OCI-LY1 (cell line): ENCODE measurements at regions not wholly inside any gene's neighbourhood (a gene's known extent, or its start where the extent isn't known, plus 50 kb on each side); places are given as distances from the start of the nearest gene placed in this dataset.

ENCODE experiments used
- H2AFZ ChIP-seq: fragments of 200-600 bp; sonication (generic), shearing (Covaris generic); 2 replicates; pipeline ENCODE4 v1.6.0; 2014; ENCODE audit warnings: antibody characterized with exemption, mild to moderate bottlenecking, low read length
- H3F3A ChIP-seq: fragments of 200-600 bp; sonication (generic), shearing (Covaris generic); 2 replicates; pipeline ENCODE4 v1.6.0; 2014; ENCODE audit warnings: mild to moderate bottlenecking, antibody characterized with exemption, low read length, moderate library complexity; ENCODE audit not compliant: insufficient read depth
- H3K27ac ChIP-seq: fragments of 200-600 bp; sonication (generic); 2 replicates; pipeline ENCODE4 v1.5.1; 2014; ENCODE audit warnings: low read length, mixed run types, mild to moderate bottlenecking, low read depth; ENCODE audit not compliant: poor library complexity, severe bottlenecking
- H3K27me3 ChIP-seq: fragments of 200-600 bp; sonication (generic); 2 replicates; pipeline ENCODE4 v1.6.0; 2014; ENCODE audit warnings: antibody characterized with exemption, mild to moderate bottlenecking, low read length, moderate library complexity; ENCODE audit not compliant: insufficient read depth
- H3K36me3 ChIP-seq: fragments of 200-600 bp; sonication (generic); 2 replicates; pipeline ENCODE4 v1.6.1; 2014; ENCODE audit warnings: mild to moderate bottlenecking, antibody characterized with exemption, low read length, moderate library complexity, mixed read lengths; ENCODE audit not compliant: insufficient read depth
- H3K4me1 ChIP-seq: fragments of 200-600 bp; sonication (generic); 2 replicates; pipeline ENCODE4 v1.5.1; 2014; ENCODE audit warnings: mild to moderate bottlenecking, low read length, moderate library complexity; ENCODE audit not compliant: insufficient read depth, severe bottlenecking
- H3K4me2 ChIP-seq: fragments of 200-600 bp; sonication (generic), shearing (Covaris generic); 2 replicates; pipeline ENCODE4 v1.6.1; 2014; ENCODE audit warnings: low read length
- H3K4me3 ChIP-seq: fragments of 200-600 bp; sonication (generic); 2 replicates; pipeline ENCODE4 v1.5.1; 2014; ENCODE audit warnings: low read length, low read depth, mild to moderate bottlenecking, mixed read lengths; ENCODE audit not compliant: poor library complexity, severe bottlenecking
- H3K79me2 ChIP-seq: fragments of 200-600 bp; shearing (Covaris generic); 2 replicates; pipeline ENCODE4 v1.6.1; 2016; ENCODE audit warnings: mixed run types, low read length, mixed read lengths; ENCODE audit not compliant: insufficient read depth
- H3K9ac ChIP-seq: fragments of 200-600 bp; sonication (generic), shearing (Covaris generic); 2 replicates; pipeline ENCODE4 v1.6.1; 2014; ENCODE audit warnings: mild to moderate bottlenecking, low read length, mixed read lengths
- H3K9me2 ChIP-seq: fragments of 200-600 bp; sonication (generic), shearing (Covaris generic); 2 replicates; pipeline ENCODE4 v1.6.1; 2014; ENCODE audit warnings: low read depth, mild to moderate bottlenecking, low read length, mixed read lengths
- H3K9me3 ChIP-seq: fragments of 200-600 bp; shearing (Covaris generic); 2 replicates; pipeline ENCODE4 v1.6.1; 2014; ENCODE audit warnings: low read length, mixed read lengths
- H4K20me1 ChIP-seq: fragments of 200-600 bp; sonication (generic), shearing (Covaris generic); 2 replicates; pipeline ENCODE4 v1.6.0; 2016; ENCODE audit warnings: mild to moderate bottlenecking, low read length; ENCODE audit not compliant: insufficient read depth
- CTCF ChIP-seq: fragments of 200-600 bp; sonication (generic), shearing (Covaris generic); IDR thresholded peaks from 2 replicates; pipeline ENCODE4 v1.5.1; 2017; ENCODE audit warnings: mild to moderate bottlenecking, antibody characterized with exemption, low read length, moderate library complexity, mixed read lengths
- EZH2 ChIP-seq: fragments of 200-600 bp; sonication (generic), shearing (Covaris generic); IDR thresholded peaks from 2 replicates; pipeline ENCODE4 v1.8.0; 2017; ENCODE audit warnings: borderline replicate concordance, mixed run types, mild to moderate bottlenecking, antibody characterized with exemption, low read length, moderate library complexity, mixed read lengths

- H3K27me3 ChIP-seq = 0 out of 2 replicates have a peak, but pooled peaks cover 4% of the 10 kb centered on the region
- H3K36me3 ChIP-seq = no peaks in the 10 kb centered on the region
- H3K4me3 ChIP-seq = no peak overlapping the region
- no peak overlapping the region for H3K27ac ChIP-seq
- H3K9me3 ChIP-seq = no peaks in the 10 kb centered on the region
- no peak overlapping the region for H3K4me2 ChIP-seq
- no peaks in the 10 kb centered on the region for H4K20me1 ChIP-seq
- no peaks in the 10 kb centered on the region for H3K4me1 ChIP-seq
- no peaks in the 10 kb centered on the region for H3K79me2 ChIP-seq
- TF ChIP-seq EZH2 = no peak
- no peak for TF ChIP-seq CTCF
- H2AFZ ChIP-seq = no peak overlapping the region
- H3K9ac ChIP-seq = no peak overlapping the region
- H3F3A ChIP-seq = no peaks in the 10 kb centered on the region
- no peaks in the 10 kb centered on the region for H3K9me2 ChIP-seq
These were observed 51.2 kb upstream of the HNF1B start for GRCh38 chr17:37796076-37796475.
